ENCODE measurements at regions not wholly inside any gene's neighbourhood (a gene's known extent, or its start where the extent isn't known, plus 50 kb on each side); places are given as distances from the start of the nearest gene placed in this dataset.
"Not testable (repeated sequence)": the region's sequence is repeated elsewhere in the genome, so short reads cannot be mapped to it uniquely, and the experiment has no call there.

- DNase-seq = no peak
Observed at GRCh38 chr18:9021458-9021857, 81.0 kb upstream of the NDUFV2 start.

- DNase-seq = no peak
Observed at GRCh38 chr18:9022397-9023155, 79.9 kb upstream of the NDUFV2 start.

GRCh38 chr18:9024031-9024646 is 78.4 kb upstream of the NDUFV2 start:
- DNase-seq = not testable (repeated sequence)

GRCh38 chr18:9025091-9025838 is 77.2 kb upstream of the NDUFV2 start:
- DNase-seq = no peak

GRCh38 chr18:9029131-9029530 is 73.4 kb upstream of the NDUFV2 start:
- DNase-seq = no peak

GRCh38 chr18:9032519-9032918 is 70.0 kb upstream of the NDUFV2 start:
- DNase-seq = no peak

GRCh38 chr18:9038277-9038871 is 64.1 kb upstream of the NDUFV2 start:
- DNase-seq = no peak

GRCh38 chr18:9039441-9040071 is 62.9 kb upstream of the NDUFV2 start:
- DNase-seq = no peak

GRCh38 chr18:9042766-9043481 is 59.6 kb upstream of the NDUFV2 start:
- no peak for DNase-seq

GRCh38 chr18:9043581-9043980 is 58.9 kb upstream of the NDUFV2 start:
- DNase-seq = no peak

GRCh38 chr18:9047715-9048114 is 54.8 kb upstream of the NDUFV2 start:
- no peak for DNase-seq

GRCh38 chr18:9048236-9048635 is 54.3 kb upstream of the NDUFV2 start:
- DNase-seq = no peak

- no peak for DNase-seq
Observed at GRCh38 chr18:9048808-9049494, 53.5 kb upstream of the NDUFV2 start.

GRCh38 chr18:9049495-9049809 is 53.0 kb upstream of the NDUFV2 start:
- no peak for DNase-seq

- not testable (repeated sequence) for DNase-seq
Observed at GRCh38 chr18:9050628-9051284, 51.7 kb upstream of the NDUFV2 start.
